ENCODE measurements at regions not wholly inside any gene's neighbourhood (a gene's known extent, or its start where the extent isn't known, plus 50 kb on each side); places are given as distances from the start of the nearest gene placed in this dataset.

- TF ChIP-seq CTCF (IDR thresholded peaks at IDR 0.05; ENCODE audit: low read depth, low read length, poor library complexity, severe bottlenecking): no peak
- TF ChIP-seq EZH2phosphoT487 (IDR thresholded peaks at IDR 0.05; ENCODE audit: borderline replicate concordance, low read length): no peak
Measured at GRCh38 chr2:4915357-4915756, 776.8 kb upstream of the SOX11 start.
